Right lobe of liver (tissue), 6 donors: ENCODE measurements at regions not wholly inside any gene's neighbourhood (a gene's known extent, or its start where the extent isn't known, plus 50 kb on each side); places are given as distances from the start of the nearest gene placed in this dataset.
A peak's percentile ranks its signal among the peaks of the same experiment; 100 is the strongest.

ENCODE experiments used
- ATAC-seq, 4 donors: fragments of 200-7000 bp; cut with Tn5 transposase; one replicate each; pipeline ENCODE4 v1.9.1; 2020; ENCODE audit warnings: mild to moderate bottlenecking in 4 of 4, moderate library complexity in 4 of 4
- DNase-seq, 3 donors: peaks; one replicate each; pipeline ENCODE4 v3.0.0-alpha.2; 2020
- H3K27ac ChIP-seq, 3 donors: fragments of 200-600 bp; one replicate each; pipeline ENCODE4 v1.8.0; 2022
- H3K27me3 ChIP-seq, 2 donors: fragments of 200-600 bp; one replicate each; pipeline ENCODE4 v1.8.0; 2022
- H3K36me3 ChIP-seq, 4 donors: fragments of 200-600 bp; sonication (generic) in 1 of 4; one replicate each; pipeline versions ENCODE4 v1.5.1 to v1.8.0; 2017 to 2022; ENCODE audit warnings: control low read depth in 1 of 4
- H3K4me1 ChIP-seq, 4 donors: fragments of 200-600 bp; sonication (generic) in 1 of 4; one replicate each; pipeline versions ENCODE4 v1.5.1 to v1.8.0; 2017 to 2022; ENCODE audit warnings: control low read depth in 1 of 4
- H3K4me3 ChIP-seq, 3 donors: fragments of 200-600 bp; one replicate each; pipeline ENCODE4 v1.8.0; 2022
- H3K9me3 ChIP-seq, 4 donors: fragments of 200-600 bp; sonication (generic) in 1 of 4; one replicate each; pipeline versions ENCODE4 v1.5.1 to v1.8.0; 2017 to 2022; ENCODE audit warnings: control low read depth in 1 of 4
- CTCF ChIP-seq, 4 donors: fragments of 200-600 bp in 3 of 4; fragments of 450-650 bp in 1 of 4; IDR thresholded peaks; one replicate each; pipeline versions ENCODE4 v1.5.1 to v1.8.0; 2016 to 2022; ENCODE audit warnings: antibody characterized with exemption in 4 of 4, mild to moderate bottlenecking in 2 of 4
- POLR2A ChIP-seq: fragments of 450-650 bp; IDR thresholded peaks from one replicate; pipeline ENCODE4 v1.6.1; 2017; ENCODE audit warnings: antibody characterized with exemption, mild to moderate bottlenecking
- WGBS: methylation state at CpG from one replicate; pipeline ENCODE4 v1.1.6; 2018; ENCODE audit warnings: low coverage, low lambda C conversion rate; ENCODE audit not compliant: insufficient coverage; ENCODE audit errors: missing lambda C conversion rate; 5-methylcytosine and 5-hydroxymethylcytosine counted together
- intact Hi-C, 2 donors: fragments of 100-400 bp; cut with DNase I; formaldehyde crosslinking; loops; one replicate each; pipeline versions ENCODE4 v1.11.2 to v1.14.1; 2022
- donor health status: DM: no; HTN: yes; CAD: no.
- donor health status: DM: no; HTN: no; CAD: no.
- donor health status: DM: no; HTN: no; CAD: no.
- donor health status: DM: no; HTN: yes; CAD: no.
- donor health status: DM: no; HTN: yes; CAD: no.

- Histone ChIP-seq H3K36me3 (no peaks in the 10 kb centered on the region), H3K4me3 (no peak overlapping the region), H3K9me3 (no peaks in the 10 kb centered on the region), H3K27me3 (no peaks in the 10 kb centered on the region), H3K4me1 (peaks cover 0 to 20% (median 8%) of the 10 kb centered on the region in 4 donors), H3K27ac (no peak overlapping the region)
- peak; percentile 78 to 84 (median 81) for ATAC-seq
- TF ChIP-seq POLR2A (no peak), CTCF (IDR thresholded peaks at IDR 0.05) (peak; percentile 57 to 88 (median 73))
- DNase-seq = peak in 2 of 3 donors; percentile 68 to 69
- 31% methylated on average over 7 of the region's 18 CpGs for WGBS
- intact Hi-C loops = no loop called here
Measured at GRCh38 chr16:85296859-85297660, 184.8 kb upstream of the CIBAR2 start.

GRCh38 chr16:85297881-85298280, 185.6 kb upstream of the CIBAR2 start:
- WGBS = 80% methylated on average over 6 of the region's 9 CpGs
- DNase-seq = no peak
- H3K9me3 ChIP-seq = no peaks in the 10 kb centered on the region
- ATAC-seq = no peak
- H3K4me1 ChIP-seq = peaks cover 0 to 20% (median 6%) of the 10 kb centered on the region in 4 donors
- no peaks in the 10 kb centered on the region for H3K36me3 ChIP-seq
- H3K27ac ChIP-seq = no peak overlapping the region
- H3K27me3 ChIP-seq = no peaks in the 10 kb centered on the region
- intact Hi-C loops = no loop called here
- TF ChIP-seq POLR2A (no peak), CTCF (IDR thresholded peaks at IDR 0.05) (no peak)
- H3K4me3 ChIP-seq = no peak overlapping the region

- TF ChIP-seq CTCF (IDR thresholded peaks at IDR 0.05) (no peak), POLR2A (no peak)
- Histone ChIP-seq H3K4me3 (no peak overlapping the region), H3K9me3 (no peaks in the 10 kb centered on the region), H3K27ac (no peak overlapping the region), H3K4me1 (peaks cover 0 to 18% (median 3%) of the 10 kb centered on the region in 4 donors), H3K36me3 (no peaks in the 10 kb centered on the region), H3K27me3 (no peaks in the 10 kb centered on the region)
- intact Hi-C loops = no loop called here
- DNase-seq = no peak
- no peak for ATAC-seq
- 78% methylated on average over 7 of the region's 20 CpGs for WGBS
Measured at GRCh38 chr16:85300406-85300968, 188.2 kb upstream of the CIBAR2 start.

- 80% methylated on average over 2 of the region's 6 CpGs for whole genome bisulfite sequencing
- intact Hi-C loops = no loop called here
- TF ChIP-seq POLR2A (no peak), CTCF (IDR thresholded peaks at IDR 0.05) (no peak)
- H3K9me3 ChIP-seq = no peaks in the 10 kb centered on the region
- DNase-seq = no peak
- H3K27me3 ChIP-seq = no peaks in the 10 kb centered on the region
- H3K4me3 ChIP-seq = no peak overlapping the region
- H3K27ac ChIP-seq = no peak overlapping the region
- H3K4me1 ChIP-seq = peaks cover 2 to 20% (median 8%) of the 10 kb centered on the region in 4 donors
- H3K36me3 ChIP-seq = no peaks in the 10 kb centered on the region
- ATAC-seq = no peak
Measured at GRCh38 chr16:85301231-85301630, 189.0 kb upstream of the CIBAR2 start.
